Daoy (cell line): ENCODE measurements at regions not wholly inside any gene's neighbourhood (a gene's known extent, or its start where the extent isn't known, plus 50 kb on each side); places are given as distances from the start of the nearest gene placed in this dataset.
"Not testable (repeated sequence)": the region's sequence is repeated elsewhere in the genome, so short reads cannot be mapped to it uniquely, and the experiment has no call there.

Source experiments
- DNase-seq: peaks from one replicate; pipeline ENCODE4 v3.0.0-alpha.2; 2015; ENCODE audit warnings: low read depth

DNA sequence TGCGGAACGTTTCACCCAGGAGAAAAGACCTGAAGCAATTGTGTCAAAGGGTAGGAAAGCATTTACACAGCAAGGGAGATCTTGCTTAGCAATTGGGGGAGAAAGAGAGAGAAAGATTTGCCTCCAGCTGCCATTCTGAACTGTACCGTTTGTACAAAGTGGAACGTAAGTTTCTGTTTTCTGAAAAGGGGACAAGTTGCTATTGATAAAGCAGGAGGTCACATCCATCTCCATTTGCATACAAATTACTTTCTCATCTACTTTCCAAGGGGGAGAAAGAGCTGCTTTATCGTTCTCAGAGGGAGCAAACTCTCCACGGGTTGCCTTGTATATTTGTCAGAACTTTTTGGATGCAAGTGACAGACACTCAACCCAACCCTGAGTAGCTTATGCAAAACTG, 92.0 kb upstream of the CARD11 start:
- no peak for DNase-seq

DNA sequence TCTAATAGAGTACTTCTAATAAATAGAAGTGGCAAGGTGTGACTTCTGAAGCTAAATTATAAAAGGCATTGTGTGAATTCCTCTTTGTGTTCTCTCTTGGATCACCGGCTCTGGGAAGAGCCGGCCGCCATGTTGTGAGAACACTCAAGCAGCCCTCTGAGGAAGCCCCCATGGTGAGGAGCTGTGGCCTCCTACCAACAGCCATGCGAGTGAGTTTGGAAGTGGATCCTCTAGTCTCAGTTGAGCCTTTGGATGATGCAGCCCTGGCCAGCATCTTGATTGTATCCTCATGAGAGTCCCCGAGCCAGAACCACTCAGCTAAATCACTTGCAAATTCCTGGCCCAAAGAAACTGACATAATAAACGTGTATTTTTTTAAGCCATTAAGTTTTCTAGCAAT, 94.5 kb upstream of the CARD11 start:
- DNase-seq, result no peak

DNA sequence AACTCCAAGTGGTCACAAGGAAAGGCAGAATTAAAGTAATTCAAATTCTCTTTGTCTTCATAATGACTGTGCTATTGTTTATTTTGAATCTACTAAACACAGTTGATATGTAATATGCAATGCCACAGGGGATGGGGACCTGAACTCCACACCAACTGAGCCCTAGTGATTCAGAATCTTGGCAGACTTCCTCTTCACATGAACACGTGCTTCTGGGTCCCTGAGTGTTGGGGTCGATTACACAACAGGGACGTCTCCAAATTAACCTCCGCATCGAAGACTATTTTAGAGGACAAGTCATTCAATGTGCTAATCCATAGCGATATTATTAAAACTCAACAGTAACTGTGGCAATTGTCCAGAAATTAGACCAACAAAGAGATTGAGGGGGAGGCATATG, 95.3 kb upstream of the CARD11 start:
- DNase-seq, result no peak

DNA sequence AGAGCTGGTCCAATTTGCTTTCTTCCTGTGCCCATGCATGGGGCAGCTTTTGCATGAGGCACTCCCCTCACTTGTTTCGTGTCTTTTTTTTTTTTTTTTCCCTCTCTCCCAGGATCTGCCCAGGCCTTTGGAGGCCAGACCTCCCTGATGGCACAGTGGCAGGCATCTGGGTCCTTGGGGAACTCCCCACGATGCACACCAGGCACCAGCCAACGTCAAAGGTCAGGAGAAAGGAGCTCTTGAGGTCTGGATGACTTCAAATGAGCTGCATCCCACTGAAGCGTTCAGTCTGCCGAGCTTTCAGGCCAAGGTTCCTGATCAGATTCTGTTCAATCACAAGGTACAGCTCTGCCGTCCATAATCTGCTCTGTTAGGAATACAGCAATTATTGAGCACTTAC, 97.2 kb upstream of the CARD11 start:
- DNase-seq, result no peak

DNA sequence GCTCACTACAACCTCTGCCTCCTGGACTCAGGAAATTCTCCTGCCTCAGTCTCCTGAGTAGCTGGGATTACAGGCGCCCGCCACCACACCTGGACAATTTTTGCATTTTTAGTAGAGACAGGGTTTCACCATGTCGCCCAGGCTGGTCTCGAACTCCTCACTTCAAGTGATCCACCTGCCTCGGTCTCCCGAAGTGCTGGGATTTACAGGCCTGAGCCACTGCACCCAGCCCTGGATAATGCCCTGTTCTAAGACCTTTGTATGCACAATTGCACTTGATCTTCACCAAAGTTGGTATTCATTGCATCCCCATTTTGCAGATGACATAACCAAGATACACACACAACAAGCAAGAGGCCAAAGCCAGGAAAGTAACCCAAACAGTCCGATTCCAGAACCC, 97.7 kb upstream of the CARD11 start:
- DNase-seq, result no peak

DNA sequence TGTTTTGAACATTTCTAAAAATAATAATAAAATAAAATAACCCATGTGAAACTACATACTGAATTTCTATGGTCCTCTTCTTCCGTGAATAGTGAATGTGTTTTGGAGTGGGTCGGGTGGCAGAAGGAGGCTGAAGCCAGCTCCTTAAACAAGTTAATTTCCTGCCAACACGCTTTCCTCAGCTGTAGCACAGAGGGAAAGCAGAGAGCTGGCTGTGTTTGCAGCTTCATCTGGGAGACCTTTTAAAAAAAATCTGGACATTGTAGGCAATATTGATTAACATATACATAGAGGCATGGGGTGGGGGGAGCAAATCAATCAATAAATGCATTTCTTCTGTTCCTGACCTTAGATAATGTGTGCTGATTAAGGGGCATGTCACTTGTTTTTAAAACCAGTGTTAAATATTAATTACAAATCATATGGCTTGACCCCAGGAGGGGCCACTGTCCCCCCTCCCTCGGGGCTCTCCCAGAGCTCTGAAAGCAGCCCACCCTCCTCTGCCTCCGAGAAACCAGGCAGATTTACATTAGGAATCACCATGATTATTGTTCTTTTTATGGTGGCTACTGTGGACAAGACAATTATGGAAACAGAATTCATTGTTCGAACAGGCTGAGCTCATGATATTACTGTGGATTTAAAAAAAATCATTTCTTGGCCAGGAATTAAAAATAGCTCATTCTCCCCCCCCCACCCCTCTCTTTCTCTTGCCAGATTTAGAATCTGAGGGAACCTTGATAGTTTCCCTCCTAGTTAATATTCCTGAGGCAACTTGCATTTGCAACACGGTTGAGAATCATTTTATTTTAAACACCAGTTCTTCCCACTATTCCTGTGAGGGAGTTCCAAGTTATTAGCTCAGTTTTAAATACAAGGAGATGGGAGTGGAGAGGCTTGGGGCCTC, 100.5 kb upstream of the CARD11 start:
- no peak for DNase-seq

DNA sequence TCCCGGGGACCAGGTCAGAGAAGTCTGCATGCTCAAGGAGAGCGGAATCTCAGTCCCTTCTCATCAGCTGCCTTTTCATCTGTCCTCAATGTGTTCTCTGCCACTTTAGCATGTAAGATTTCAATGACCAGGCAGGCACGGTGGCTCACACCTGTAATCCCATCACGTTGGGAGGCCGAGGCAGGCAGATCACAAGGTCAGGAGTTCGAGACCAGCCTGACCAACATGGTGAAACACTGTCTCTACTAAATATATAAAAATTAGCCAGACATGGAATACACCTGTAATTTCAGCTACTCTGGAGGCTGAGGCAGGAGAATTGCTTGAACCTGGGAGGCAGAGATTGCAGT, 101.1 kb upstream of the CARD11 start:
- DNase-seq, result not testable (repeated sequence)

DNA sequence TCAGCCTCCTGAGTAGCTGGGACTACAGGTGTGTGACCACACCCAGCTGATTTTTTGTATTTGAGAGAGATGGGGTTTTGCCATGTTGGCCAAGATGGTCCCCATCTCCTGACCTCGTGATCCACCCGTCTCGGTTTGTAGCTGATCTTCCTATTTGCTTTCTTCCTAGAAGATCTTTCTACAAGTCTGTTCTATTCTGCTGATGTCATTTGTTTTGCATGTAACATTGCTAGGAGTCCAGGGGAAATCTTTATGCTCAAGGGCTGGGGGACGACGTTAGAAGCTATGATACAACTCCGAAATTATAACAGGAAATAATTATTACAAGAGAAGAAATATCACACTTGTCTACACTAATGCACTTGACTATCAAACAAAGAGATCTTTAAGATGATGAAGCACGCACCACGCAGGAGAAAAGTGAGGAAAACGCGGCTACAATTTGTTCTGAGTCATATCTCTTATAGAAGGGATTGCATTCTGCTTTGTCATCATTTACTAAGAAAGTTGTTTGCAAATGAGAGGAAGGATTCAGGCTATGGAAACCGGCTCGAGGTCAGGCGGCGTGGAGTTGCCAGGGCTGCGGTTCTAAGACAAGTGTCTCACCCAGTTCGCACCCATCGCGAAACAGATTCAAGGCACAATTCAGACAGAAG, 103.0 kb upstream of the CARD11 start:
- DNase-seq, result peak; percentile 69

DNA sequence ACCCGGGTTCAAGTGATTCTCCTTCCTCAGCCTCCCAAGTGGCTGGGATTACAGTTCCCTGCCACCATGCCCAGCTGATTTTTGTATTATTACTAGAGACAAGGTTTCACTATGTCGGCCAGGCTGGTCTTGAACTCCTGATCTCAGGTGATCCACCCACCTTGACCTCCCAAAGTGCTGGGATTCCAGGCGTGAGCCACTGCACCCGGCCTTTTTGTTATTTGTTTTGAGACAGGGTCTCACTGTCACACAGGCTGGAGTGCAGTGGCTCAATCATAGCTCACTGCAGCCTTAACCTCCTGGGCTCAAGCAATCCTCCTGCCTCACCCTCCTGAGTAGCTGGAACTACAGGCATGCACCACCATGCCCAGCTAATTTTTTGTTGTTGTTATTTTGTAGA, 104.8 kb upstream of the CARD11 start:
- not testable (repeated sequence) for DNase-seq

DNA sequence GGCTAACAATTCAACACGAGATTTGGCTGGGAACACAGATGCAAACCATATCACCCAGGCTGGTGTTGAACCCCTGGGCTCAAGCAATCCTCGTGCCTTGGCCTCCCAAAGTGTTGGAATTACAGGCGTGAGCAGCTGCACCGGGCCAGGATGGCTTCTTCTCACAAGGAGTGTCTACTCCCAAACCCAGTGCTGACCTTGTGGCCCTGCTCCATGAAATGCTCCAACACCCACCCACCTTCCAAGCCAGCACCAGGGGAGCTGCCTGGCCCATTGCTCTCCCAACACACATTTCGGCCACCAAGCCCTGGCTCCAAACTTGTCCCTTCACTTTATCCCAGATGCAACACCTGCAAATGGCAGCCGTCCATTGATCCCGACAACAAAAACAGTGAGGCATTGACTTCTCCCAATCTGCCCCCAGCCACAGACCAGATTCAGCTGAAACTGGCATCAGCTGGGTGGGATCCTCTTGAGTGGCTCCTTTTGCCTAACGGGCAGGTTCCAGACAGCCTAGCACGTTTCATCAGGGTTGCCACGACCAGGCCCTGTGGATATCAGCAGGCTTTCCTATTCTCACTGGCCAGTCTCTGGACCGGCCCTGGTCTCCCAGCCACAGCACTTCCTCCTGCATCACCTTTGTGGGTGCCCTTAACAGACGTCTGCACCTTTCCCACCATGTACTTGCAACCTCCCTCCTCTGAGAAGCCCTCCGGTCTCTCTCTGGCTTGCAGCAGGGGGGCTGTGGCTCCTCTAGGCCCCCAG, 105.7 kb upstream of the CARD11 start:
- no peak for DNase-seq

DNA sequence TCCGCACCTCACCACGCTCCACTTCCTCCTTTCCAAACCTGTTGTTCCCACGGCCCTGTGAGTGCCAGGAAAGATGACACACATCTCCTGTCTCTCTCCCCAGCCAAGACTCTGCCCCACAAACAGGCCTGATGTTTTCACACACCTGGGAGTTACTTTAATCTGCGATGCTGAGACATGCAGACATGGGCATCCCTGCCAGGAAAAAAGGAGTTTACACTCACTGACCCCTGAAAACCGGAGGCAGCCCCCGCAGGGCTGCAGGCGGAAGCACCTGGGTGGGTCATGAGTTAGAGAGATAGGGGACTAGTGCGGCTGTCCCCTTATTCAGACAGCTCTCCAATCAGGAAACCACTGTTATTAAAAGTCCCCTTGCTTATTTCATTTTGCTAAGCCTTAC, 106.4 kb upstream of the CARD11 start:
- DNase-seq, result no peak

DNA sequence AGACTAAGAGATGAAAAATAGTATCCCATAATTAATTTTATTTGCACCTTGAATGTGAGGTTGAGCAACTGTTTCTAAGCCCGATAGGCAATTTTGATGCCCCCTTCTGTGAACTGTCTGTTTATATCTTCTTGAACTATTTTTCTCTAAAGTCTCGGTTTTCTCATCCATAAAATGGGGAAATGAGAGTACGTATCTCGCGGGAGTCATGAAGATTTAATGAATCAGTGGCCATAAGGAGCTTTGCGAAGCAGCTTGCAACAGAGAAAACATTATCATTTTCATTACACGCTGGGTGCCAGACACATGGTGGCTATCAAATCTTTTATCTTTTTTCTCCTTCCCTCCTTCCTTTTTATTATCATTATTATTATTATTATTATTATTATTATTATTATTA, 108.1 kb upstream of the CARD11 start:
- DNase-seq, result no peak

DNA sequence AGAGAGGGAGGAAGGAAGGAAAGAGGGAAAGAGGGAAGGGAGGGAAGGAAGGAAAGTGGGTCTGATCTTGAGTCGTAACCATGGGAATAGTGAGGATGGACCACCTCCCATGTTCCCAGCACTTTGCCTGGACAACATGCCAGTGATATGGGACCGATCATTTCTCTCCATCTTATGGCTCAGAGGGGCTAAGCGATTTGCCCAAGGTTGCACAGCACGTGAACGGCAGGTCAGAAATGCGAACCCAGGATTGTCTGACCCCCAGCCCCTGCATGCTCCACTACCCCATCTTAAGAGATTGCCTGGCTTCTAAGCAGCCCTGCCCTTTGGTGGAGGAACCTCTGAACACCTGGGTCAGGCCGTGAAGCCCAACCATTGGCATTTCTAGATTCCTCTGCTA, 109.0 kb upstream of the CARD11 start:
- DNase-seq, result no peak

DNA sequence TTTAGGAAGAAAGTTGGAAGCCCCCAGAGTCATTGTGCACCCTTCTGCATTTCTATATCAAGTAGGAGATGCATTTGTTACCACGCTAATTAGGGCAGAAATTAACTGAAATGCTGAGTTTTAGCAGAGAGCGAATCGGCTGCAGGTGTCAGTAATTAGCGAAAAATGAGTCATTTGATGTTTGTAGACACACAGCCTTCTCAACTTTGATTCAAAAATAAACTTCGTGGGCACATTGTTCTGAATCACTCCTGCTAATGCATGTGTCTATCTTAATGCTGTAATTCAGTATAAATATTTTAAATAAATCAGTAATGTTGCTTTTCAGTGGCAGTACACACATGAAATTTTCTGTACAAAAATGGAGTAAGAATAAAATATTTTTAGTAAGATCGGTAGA, 109.5 kb upstream of the CARD11 start:
- DNase-seq, result no peak

DNA sequence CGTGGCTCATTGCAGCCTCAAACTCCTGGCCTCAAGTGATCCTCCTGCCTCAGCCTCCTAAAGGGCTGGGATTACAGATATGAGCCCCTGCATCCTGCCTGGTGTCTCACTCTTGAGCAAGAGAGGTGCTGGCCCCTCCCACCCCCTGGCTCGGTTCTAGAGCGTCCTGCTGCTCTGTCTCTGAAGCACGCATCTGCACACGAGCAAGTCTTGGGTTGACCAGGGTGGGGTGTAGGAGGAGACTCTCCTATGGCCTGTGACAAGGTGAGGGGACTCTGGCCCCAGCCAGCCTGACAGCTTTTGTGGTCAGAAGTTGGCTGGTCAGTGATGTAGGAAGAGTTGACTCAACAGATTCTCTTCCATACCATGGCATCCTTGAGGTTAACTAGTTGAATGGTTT, 110.7 kb upstream of the CARD11 start:
- no peak for DNase-seq

DNA sequence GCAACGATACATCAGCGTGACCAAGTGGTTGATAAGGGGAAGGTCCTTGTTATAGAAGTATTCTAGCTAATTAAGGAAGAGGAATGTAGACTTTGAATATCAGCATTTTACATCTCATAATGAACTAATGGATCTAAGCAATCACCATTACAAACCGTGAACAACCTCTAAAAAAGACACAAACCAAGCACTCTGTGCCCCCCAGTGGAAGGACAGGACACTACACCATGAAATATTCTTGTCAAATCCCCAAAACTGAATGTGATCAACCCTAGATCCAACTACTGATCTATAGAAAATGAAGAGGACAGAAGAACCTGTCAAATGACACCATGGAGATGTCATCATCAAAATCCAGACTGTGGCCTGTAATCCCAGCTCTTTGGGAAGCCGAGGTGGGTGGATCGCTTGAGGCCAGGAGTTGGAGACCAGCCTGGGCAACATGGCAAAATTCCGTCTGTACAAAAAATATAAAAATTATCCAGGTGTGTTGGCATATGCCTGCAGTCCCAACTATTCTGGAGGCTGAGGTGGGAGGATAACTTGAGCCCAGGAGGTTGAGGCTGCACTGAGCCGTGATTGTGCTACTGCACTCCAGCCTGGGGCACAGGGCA, 111.3 kb upstream of the CARD11 start:
- peak; percentile 48 for DNase-seq

DNA sequence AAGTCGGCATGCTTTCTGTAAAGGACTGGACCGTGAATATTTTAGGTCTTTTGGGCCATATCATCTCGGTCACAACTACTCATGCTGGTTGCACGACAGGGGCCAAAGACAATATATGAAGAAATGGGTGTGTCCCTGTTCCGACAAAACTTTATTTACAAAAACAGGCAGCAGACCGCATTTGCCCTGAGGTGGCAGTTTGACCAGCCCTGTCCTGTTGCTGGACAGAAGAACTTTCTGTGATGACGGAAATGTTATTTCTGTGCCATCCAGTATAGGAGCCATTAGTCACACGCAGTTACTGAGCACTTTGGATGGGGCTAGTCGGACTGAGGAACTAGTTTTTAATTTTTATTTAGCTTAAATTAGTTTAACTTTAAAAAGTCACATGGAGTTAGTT, 112.8 kb upstream of the CARD11 start:
- DNase-seq, result no peak

DNA sequence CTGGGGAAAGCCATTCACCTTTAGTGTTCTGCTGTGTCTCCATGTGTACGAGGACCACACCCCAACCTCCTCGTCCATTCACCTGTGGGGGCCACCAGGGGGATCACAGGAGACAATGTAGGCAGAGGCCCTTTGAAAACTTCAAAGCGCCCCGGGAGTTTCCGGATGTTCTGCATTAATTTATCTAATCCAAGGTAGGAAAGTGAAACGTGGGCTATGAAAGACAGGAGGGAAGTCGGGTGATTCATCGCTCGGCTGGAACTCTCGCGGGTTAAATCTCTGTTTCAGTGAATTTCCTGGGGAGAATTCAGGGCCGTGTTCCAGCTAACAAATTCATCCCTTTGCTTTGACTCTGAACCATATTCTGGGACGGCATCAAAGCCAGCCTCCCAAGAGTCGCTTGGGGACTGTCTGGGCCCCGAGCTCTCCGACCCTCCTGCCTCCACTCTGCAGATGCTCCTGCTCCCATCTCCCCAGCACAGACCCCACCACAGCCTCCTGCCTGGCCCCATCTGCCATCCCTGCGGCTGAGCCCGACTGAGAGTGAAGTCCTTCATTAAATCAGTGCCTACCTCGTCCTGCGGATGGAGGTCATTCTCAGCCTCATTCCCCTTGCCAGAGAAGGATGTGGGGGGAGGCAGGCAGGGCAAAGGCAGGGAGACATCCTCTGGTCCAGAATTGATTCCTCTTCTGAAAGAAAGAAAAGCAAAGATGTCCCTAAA, 114.1 kb upstream of the CARD11 start:
- peak; percentile 65 for DNase-seq

DNA sequence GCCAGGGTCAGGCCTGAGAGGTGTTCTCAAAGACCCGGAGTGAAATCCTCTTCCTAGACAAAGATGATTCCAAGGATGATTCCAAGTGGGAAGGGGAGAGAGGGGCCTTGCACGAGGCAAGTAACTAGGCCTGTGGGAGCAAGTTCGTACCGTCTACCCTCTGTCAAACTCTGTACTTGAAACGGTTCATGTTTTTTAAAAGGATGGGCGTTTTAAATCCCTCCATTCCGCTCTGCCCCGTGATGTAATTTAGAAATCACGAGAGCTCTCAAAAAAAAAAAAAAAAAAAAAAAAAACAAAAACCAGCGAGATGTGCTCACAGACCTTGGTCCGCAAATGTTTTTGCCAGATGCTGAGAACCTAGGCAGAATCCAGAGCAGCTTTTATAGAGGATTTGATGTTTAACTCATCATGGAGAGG, 114.7 kb upstream of the CARD11 start:
- no peak for DNase-seq

DNA sequence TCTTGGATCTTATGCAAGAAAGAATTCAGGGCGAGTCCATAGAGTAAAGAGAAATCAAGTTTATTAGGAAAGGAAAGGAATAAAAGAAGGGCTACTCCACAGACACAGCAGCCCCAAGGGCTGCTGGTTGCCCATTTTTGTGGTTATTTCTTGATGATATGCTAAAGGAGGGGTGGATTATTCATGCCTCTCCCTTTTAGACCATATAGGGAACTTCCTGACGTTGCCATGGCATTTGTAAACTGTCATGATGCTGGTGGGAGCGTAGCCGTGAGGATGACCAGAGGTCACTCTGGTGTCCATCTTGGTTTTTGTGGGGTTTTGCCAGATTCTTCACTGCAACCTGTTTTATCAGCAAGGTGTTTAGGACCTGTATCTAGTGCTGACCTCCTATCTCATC, 115.4 kb upstream of the CARD11 start:
- no peak for DNase-seq

DNA sequence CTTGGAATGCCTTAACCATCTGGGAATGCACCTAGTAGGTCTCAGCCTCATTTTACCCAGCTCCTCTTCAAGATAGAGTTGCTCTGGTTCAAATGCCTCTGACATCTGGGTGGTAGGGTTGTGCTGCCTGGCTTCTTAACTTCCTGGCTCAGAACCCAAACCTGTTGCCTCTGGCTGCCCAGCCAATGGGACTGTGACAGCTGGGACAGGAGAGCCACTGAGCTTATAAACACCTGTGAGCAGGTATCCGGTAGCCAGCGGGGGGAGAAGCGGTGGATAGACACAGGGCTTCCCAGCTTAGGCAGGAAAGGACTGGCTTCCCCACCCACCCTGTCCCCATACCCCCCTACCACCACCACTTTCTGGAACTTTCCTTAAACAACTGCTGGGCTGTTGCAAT, 115.8 kb upstream of the CARD11 start:
- no peak for DNase-seq

DNA sequence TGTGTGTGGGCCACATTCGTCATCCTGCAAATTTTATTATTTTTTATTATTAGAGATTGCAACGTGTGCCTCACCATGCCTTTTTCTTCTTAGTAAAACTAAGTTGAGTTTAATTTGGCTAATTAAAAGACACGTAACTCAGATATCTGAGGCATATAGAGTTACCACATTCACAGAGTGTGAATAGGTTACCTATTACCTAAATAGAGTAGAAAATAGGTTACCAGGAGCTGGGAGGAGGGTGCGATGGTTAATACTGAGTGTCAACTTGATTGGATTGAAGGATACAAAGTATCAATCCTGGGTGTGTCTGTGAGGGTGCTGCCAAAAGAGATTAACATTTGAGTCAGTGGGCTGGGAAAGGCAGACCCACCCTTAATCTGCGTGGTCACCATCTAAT, 116.3 kb upstream of the CARD11 start:
- DNase-seq, result not testable (repeated sequence)
